GM23338 (cell line): ENCODE measurements at regions not wholly inside any gene's neighbourhood (a gene's known extent, or its start where the extent isn't known, plus 50 kb on each side); places are given as distances from the start of the nearest gene placed in this dataset.

Experiments
- ATAC-seq: fragments of 200-7000 bp; cut with Tn5 transposase; 3 replicates; pipeline ENCODE4 v1.9.1; 2020
- DNase-seq: peaks from one replicate; pipeline ENCODE4 v3.0.0-alpha.2; 2015; ENCODE audit warnings: low spot score
- H2AFZ ChIP-seq: fragments of 200-600 bp; sonication (generic); 2 replicates; pipeline ENCODE4 v1.8.0; 2016; ENCODE audit warnings: antibody characterized with exemption, mild to moderate bottlenecking, moderate library complexity
- H3F3A ChIP-seq: fragments of 200-600 bp; sonication (generic); replicated peaks from 2 replicates; pipeline ENCODE4 v1.8.0; 2017; ENCODE audit warnings: antibody characterized with exemption, mixed run types, low read depth
- H3K27ac ChIP-seq: fragments of 200-600 bp; sonication (generic); 2 replicates; pipeline ENCODE4 v1.6.1; 2016; ENCODE audit warnings: low read depth
- H3K27me3 ChIP-seq: fragments of 200-600 bp; sonication (generic); 2 replicates; pipeline ENCODE4 v1.8.0; 2016; ENCODE audit warnings: mild to moderate bottlenecking, mixed run types, moderate library complexity; ENCODE audit not compliant: insufficient read depth
- H3K36me3 ChIP-seq: fragments of 200-600 bp; sonication (generic); 2 replicates; pipeline ENCODE4 v1.8.0; 2016; ENCODE audit warnings: mild to moderate bottlenecking; ENCODE audit not compliant: insufficient read depth
- H3K4me1 ChIP-seq: fragments of 200-600 bp; sonication (generic); 2 replicates; pipeline ENCODE4 v1.8.0; 2016; ENCODE audit warnings: mild to moderate bottlenecking, moderate library complexity; ENCODE audit not compliant: insufficient read depth
- H3K4me2 ChIP-seq: fragments of 200-600 bp; sonication (generic); 2 replicates; pipeline ENCODE4 v1.7.1; 2017; ENCODE audit warnings: mixed run types
- H3K4me3 ChIP-seq: fragments of 200-600 bp; sonication (generic); 2 replicates; pipeline ENCODE4 v1.6.1; 2016; ENCODE audit warnings: mixed run types
- H3K79me2 ChIP-seq: fragments of 200-600 bp; sonication (generic); replicated peaks from 2 replicates; pipeline ENCODE4 v1.8.0; 2017; ENCODE audit warnings: mild to moderate bottlenecking; ENCODE audit not compliant: insufficient read depth
- H3K9me2 ChIP-seq: fragments of 200-600 bp; sonication (generic); 2 replicates; pipeline ENCODE4 v1.8.0; 2017; ENCODE audit not compliant: insufficient read depth
- H4K20me1 ChIP-seq: fragments of 200-600 bp; sonication (generic); replicated peaks from 2 replicates; pipeline ENCODE4 v1.8.0; 2017; ENCODE audit warnings: mild to moderate bottlenecking; ENCODE audit not compliant: insufficient read depth
- H3K27ac Mint-ChIP-seq: 2 replicates; pipeline ENCODE4 v1.8.0; 2020; ENCODE audit warnings: inconsistent platforms, mild to moderate bottlenecking, moderate library complexity, mixed read lengths
- H3K27me3 Mint-ChIP-seq: 3 replicates; pipeline ENCODE4 v1.8.0; 2022; ENCODE audit warnings: low read depth, mild to moderate bottlenecking, moderate library complexity, mixed read lengths, inconsistent platforms; ENCODE audit not compliant: insufficient read depth, poor library complexity
- H3K36me3 Mint-ChIP-seq: 3 replicates; pipeline ENCODE4 v1.8.0; 2021; ENCODE audit warnings: low read depth, mild to moderate bottlenecking, inconsistent platforms, moderate library complexity, mixed read lengths
- H3K4me1 Mint-ChIP-seq: 3 replicates; pipeline ENCODE4 v1.8.0; 2020; ENCODE audit warnings: mild to moderate bottlenecking, inconsistent platforms, mixed read lengths
- H3K4me3 Mint-ChIP-seq: 3 replicates; pipeline ENCODE4 v1.8.0; 2021; ENCODE audit warnings: moderate library complexity, mild to moderate bottlenecking, inconsistent platforms, mixed read lengths
- H3K9me3 Mint-ChIP-seq: 3 replicates; pipeline ENCODE4 v1.8.0; 2020; ENCODE audit warnings: moderate library complexity, mild to moderate bottlenecking, inconsistent platforms, mixed read lengths
- ZNF331 ChIP-seq: fragments of 250-450 bp; sonication (Bioruptor Pico); IDR thresholded peaks from 2 replicates; pipeline ENCODE4 v1.5.0; 2020; ENCODE audit warnings: low read depth, mild to moderate bottlenecking, moderate library complexity
- ZNF462 ChIP-seq: fragments of 250-450 bp; sonication (Bioruptor Pico); IDR thresholded peaks from 2 replicates; pipeline ENCODE4 v1.5.0; 2020; ENCODE audit warnings: mild to moderate bottlenecking, moderate library complexity
- TF ChIP-seq, protein P1 (sequence below), 2 experiments: fragments of 200-600 bp in 1 of 2; sonication (generic) in 1 of 2; conservative IDR thresholded peaks; 2 replicates each; pipeline versions ENCODE4 v1.5.1 to v1.6.1; 2016 to 2017; ENCODE audit warnings: antibody characterized with exemption in 2 of 2, low read depth in 2 of 2, mild to moderate bottlenecking in 2 of 2, moderate library complexity in 1 of 2

DNA sequence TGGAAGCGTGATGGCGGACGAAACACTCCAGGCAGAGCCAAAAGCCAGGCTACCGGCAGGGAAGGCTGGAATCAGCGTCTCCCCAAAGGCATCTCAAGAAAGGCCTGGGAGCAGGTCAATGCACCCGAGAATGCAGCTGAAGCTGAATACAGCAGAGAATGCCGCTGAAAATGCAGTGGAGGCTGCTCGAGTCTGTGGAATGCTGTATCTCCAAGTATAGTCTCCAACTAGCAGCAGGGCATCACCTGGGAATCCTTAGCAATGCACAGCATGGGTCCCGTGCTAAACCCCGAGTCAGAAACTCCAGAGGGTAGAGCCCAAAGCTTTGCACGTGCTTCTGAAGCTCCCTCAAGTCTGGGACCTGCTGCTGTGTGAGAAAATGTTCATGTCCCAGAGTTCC is 191.1 kb upstream of the ALKAL2 start (continued):
- TF ChIP-seq ZNF462: no peak

DNA sequence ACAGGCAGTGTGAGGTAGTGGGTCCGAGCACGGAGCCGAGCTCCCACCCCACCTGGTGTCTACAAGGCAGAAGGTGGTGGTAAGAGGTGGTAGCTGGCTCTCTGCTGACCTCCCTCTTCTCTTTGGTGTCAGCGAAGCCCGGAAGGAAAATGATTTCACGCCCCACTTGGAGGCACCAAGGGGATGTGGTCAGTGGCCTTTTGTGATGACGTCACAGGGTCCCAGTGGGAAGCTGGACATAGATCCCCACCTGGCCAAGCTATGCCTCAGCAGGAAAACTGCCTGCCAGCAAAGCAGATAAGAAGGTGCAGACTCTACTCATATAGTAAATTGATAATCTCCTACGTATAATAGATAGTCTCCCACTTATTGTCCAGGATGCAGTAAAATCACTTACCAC is 183.7 kb upstream of the ALKAL2 start:
- Histone ChIP-seq H3K4me1 (no peaks in the 10 kb centered on the region; the same call in 1 of the 2 replicates), H3K36me3 (peaks cover 5% of the 10 kb centered on the region; the same call in 1 of the 2 replicates), H3K4me3 (no peak overlapping the region), H3K79me2 (no peaks in the 10 kb centered on the region), H2AFZ (no peak overlapping the region), H3K27me3 (peaks cover 43% of the 10 kb centered on the region), H3F3A (no peaks in the 10 kb centered on the region), H3K4me2 (no peak overlapping the region), H4K20me1 (no peaks in the 10 kb centered on the region), H3K27ac (no peak overlapping the region), H3K9me2 (no peaks in the 10 kb centered on the region)
- Mint-ChIP-seq H3K27ac (no peak overlapping the region), H3K27me3 (peaks cover 27% of the 10 kb centered on the region), H3K9me3 (peaks cover 14% of the 10 kb centered on the region; the same call in 2 of the 3 replicates), H3K4me3 (no peak overlapping the region), H3K4me1 (peaks cover 5% of the 10 kb centered on the region; the same call in 2 of the 3 replicates), H3K36me3 (no peaks in the 10 kb centered on the region)
- ATAC-seq (no peak), DNase-seq (no peak)
- TF ChIP-seq ZNF331: no peak
- TF ChIP-seq, protein P1, sequence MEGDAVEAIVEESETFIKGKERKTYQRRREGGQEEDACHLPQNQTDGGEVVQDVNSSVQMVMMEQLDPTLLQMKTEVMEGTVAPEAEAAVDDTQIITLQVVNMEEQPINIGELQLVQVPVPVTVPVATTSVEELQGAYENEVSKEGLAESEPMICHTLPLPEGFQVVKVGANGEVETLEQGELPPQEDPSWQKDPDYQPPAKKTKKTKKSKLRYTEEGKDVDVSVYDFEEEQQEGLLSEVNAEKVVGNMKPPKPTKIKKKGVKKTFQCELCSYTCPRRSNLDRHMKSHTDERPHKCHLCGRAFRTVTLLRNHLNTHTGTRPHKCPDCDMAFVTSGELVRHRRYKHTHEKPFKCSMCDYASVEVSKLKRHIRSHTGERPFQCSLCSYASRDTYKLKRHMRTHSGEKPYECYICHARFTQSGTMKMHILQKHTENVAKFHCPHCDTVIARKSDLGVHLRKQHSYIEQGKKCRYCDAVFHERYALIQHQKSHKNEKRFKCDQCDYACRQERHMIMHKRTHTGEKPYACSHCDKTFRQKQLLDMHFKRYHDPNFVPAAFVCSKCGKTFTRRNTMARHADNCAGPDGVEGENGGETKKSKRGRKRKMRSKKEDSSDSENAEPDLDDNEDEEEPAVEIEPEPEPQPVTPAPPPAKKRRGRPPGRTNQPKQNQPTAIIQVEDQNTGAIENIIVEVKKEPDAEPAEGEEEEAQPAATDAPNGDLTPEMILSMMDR (conservative IDR thresholded peaks at IDR 0.05; ENCODE audit: low read depth in 2 of 2): no peak
